Calu3 (cell line): ENCODE measurements at regions not wholly inside any gene's neighbourhood (a gene's known extent, or its start where the extent isn't known, plus 50 kb on each side); places are given as distances from the start of the nearest gene placed in this dataset.

ENCODE experiments used
- BruUV-seq: library from RNA; stranded (reverse); fragments of 400-500 nt; replicated peaks from 2 replicates; lab custom pipeline; 2021; lab: Mats Ljungman, UMichigan
- CTCF ChIA-PET: fragments of 300-600 bp; sonication (Branson Sonifier 250); formaldehyde crosslinking; loops from one replicate; lab custom pipeline; 2022; ENCODE audit warnings: antibody characterized with exemption; lab: Charles Lee
- DNase-seq: peaks from one replicate; pipeline ENCODE4 v3.0.0; 2022
- H3K27ac Mint-ChIP-seq: one replicate; pipeline ENCODE4 v1.8.0; 2022; ENCODE audit warnings: mixed read lengths; ENCODE audit not compliant: unreplicated experiment
- H3K27me3 Mint-ChIP-seq: one replicate; pipeline ENCODE4 v1.8.0; 2022; ENCODE audit warnings: mixed read lengths; ENCODE audit not compliant: unreplicated experiment
- H3K36me3 Mint-ChIP-seq: one replicate; pipeline ENCODE4 v1.8.0; 2022; ENCODE audit warnings: mild to moderate bottlenecking, moderate library complexity, mixed read lengths; ENCODE audit not compliant: insufficient read depth, unreplicated experiment
- H3K4me1 Mint-ChIP-seq: one replicate; pipeline ENCODE4 v1.8.0; 2022; ENCODE audit warnings: mild to moderate bottlenecking, low read depth, mixed read lengths; ENCODE audit not compliant: unreplicated experiment
- H3K4me3 Mint-ChIP-seq: one replicate; pipeline ENCODE4 v1.8.0; 2022; ENCODE audit warnings: mild to moderate bottlenecking, low read depth, moderate library complexity, mixed read lengths; ENCODE audit not compliant: unreplicated experiment
- H3K9me3 Mint-ChIP-seq: one replicate; pipeline ENCODE4 v1.8.0; 2022; ENCODE audit warnings: low read depth, mixed read lengths; ENCODE audit not compliant: unreplicated experiment
- CTCF ChIP-seq: fragments of 200-600 bp; IDR thresholded peaks from one replicate; pipeline ENCODE4 v1.8.0; 2022; ENCODE audit warnings: antibody characterized with exemption; ENCODE audit not compliant: unreplicated experiment
- intact Hi-C: fragments of 100-400 bp; cut with micrococcal nuclease; formaldehyde crosslinking; loops from one replicate; pipeline ENCODE4 v1.10.0; 2022; ENCODE audit not compliant: unreplicated experiment

GRCh38 chr12:97047361-97047760 is 140.3 kb downstream of the NEDD1 start:
- no peaks in the 10 kb centered on the region for H3K4me1 Mint-ChIP-seq
- no peak for TF ChIP-seq CTCF
- CTCF ChIA-PET = no interaction called here

GRCh38 chr12:97048421-97049035 is 141.5 kb downstream of the NEDD1 start:
- CTCF ChIA-PET = no interaction called here
- no peak for TF ChIP-seq CTCF
- DNase-seq = no peak
- H3K27ac Mint-ChIP-seq = no peak overlapping the region
- intact Hi-C loops = no loop called here
- peaks cover 40% of the 10 kb centered on the region for H3K27me3 Mint-ChIP-seq
- no TSS peak for BruUV-seq
- H3K36me3 Mint-ChIP-seq = no peaks in the 10 kb centered on the region
- H3K9me3 Mint-ChIP-seq = no peaks in the 10 kb centered on the region
- no peak overlapping the region for H3K4me3 Mint-ChIP-seq
- no peaks in the 10 kb centered on the region for H3K4me1 Mint-ChIP-seq

More at GRCh38 chr12:97047361-97047760, 140.3 kb downstream of the NEDD1 start:
- peaks cover 3% of the 10 kb centered on the region for H3K9me3 Mint-ChIP-seq
- H3K36me3 Mint-ChIP-seq = no peaks in the 10 kb centered on the region
- DNase-seq = no peak
- no peak overlapping the region for H3K4me3 Mint-ChIP-seq
- H3K27ac Mint-ChIP-seq = no peak overlapping the region
- intact Hi-C loops = no loop called here
- H3K27me3 Mint-ChIP-seq = peaks cover 31% of the 10 kb centered on the region
- BruUV-seq = no TSS peak

GRCh38 chr12:97050509-97050908 is 143.5 kb downstream of the NEDD1 start:
- H3K9me3 Mint-ChIP-seq = no peaks in the 10 kb centered on the region
- no peak overlapping the region for H3K4me3 Mint-ChIP-seq
- no TSS peak for BruUV-seq
- H3K36me3 Mint-ChIP-seq = no peaks in the 10 kb centered on the region
- intact Hi-C loops = no loop called here
- H3K4me1 Mint-ChIP-seq = no peaks in the 10 kb centered on the region
- no peak for TF ChIP-seq CTCF
- H3K27ac Mint-ChIP-seq = no peak overlapping the region
- CTCF ChIA-PET = no interaction called here
- DNase-seq = no peak
- H3K27me3 Mint-ChIP-seq = peaks cover 42% of the 10 kb centered on the region

- no peaks in the 10 kb centered on the region for H3K36me3 Mint-ChIP-seq
- TF ChIP-seq CTCF = no peak
- H3K27me3 Mint-ChIP-seq = peaks cover 34% of the 10 kb centered on the region
- CTCF ChIA-PET = no interaction called here
- intact Hi-C loops = no loop called here
- H3K4me3 Mint-ChIP-seq = no peak overlapping the region
- no peaks in the 10 kb centered on the region for H3K4me1 Mint-ChIP-seq
- H3K27ac Mint-ChIP-seq = no peak overlapping the region
- no peaks in the 10 kb centered on the region for H3K9me3 Mint-ChIP-seq
- BruUV-seq = no TSS peak
- DNase-seq = no peak
These were observed 144.3 kb downstream of the NEDD1 start for GRCh38 chr12:97051341-97051740.
